COLO829 (cell line): ENCODE measurements at regions not wholly inside any gene's neighbourhood (a gene's known extent, or its start where the extent isn't known, plus 50 kb on each side); places are given as distances from the start of the nearest gene placed in this dataset.

Source experiments
- DNase-seq: peaks from one replicate; pipeline ENCODE4 v3.0.0; 2012; ENCODE audit warnings: low spot score

GRCh38 chr2:128578406-128579390, 260.0 kb upstream of the HS6ST1 start:
- no peak for DNase-seq

DNA sequence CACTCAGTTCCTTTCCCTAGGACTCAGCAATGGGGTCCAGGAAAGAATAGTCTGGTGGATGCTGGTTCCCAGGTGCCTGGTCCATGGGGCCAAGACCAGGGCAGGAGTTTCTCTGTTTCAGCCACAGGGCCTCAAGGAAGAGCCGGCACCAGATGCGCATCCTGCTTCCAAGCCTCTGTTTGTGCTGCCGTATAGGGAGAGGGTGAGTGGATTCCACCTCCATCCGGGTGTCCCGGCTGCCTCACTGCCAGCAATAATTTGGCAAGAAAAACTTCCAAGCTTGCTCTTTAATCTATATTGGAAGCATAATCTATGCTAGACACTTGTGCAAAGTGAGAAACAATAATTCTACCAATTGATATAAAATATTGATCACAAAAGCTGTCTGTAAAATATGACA, 261.2 kb upstream of the HS6ST1 start:
- no peak for DNase-seq

GRCh38 chr2:128580988-128581848, 262.6 kb upstream of the HS6ST1 start:
- DNase-seq = no peak

GRCh38 chr2:128581849-128582244, 263.2 kb upstream of the HS6ST1 start:
- no peak for DNase-seq

- DNase-seq = no peak
These were observed 265.7 kb upstream of the HS6ST1 start for GRCh38 chr2:128584296-128584890.

- DNase-seq = no peak
These were observed 267.0 kb upstream of the HS6ST1 start for GRCh38 chr2:128585706-128586105.

DNA sequence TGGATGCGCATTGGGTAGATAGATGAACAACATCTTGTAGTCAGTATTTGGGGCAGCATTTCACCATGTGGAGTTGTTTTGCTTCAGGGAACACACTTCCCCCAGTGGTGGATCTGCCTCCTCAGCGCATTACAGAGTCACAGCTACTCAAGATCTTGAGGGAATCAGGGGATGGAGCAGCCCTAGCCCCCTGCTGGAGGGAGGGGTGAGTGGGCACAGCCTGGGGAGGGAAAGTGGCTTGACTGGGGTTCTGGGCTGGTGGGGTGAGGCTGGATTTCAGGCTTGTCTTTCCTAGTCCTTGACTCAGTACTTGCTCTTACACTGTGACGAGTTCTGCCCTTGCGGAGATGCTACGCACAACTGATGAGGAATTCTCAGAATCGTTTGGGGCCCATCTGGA, 271.0 kb upstream of the HS6ST1 start:
- no peak for DNase-seq

DNA sequence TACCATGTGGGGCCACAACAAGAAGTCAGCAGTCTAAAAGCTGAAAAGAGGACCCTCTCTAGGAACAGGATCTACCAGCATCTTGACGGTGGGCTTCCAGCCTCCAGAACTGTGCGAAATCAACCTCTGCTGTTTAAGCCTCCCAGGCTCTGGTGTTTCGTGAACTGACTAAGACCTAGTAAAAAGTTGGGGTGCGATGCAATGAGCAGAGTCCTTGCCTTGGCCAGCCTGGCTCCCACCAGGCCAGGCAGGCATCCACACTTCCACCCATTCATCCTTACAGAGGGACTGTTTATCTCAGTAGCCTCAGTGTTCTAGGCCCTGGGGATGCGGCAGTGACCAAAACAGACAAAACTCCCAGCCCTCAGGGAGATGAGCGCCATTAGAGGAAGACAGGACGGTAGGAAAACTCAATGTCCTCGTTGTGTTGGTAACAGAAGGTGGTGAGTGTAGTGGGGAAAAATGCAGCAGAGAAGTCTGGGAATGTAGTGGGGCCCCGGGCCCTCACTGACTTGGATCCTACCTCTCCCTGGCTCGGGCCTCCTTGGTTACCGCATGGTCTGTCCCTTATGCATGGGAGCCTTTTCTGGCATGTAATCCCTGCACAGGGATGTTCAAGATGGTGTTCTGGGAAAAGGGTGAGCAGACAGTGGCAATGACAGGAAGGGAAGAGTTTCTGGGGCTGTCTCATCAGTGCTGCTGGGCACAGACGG, 271.8 kb upstream of the HS6ST1 start:
- DNase-seq = no peak

DNA sequence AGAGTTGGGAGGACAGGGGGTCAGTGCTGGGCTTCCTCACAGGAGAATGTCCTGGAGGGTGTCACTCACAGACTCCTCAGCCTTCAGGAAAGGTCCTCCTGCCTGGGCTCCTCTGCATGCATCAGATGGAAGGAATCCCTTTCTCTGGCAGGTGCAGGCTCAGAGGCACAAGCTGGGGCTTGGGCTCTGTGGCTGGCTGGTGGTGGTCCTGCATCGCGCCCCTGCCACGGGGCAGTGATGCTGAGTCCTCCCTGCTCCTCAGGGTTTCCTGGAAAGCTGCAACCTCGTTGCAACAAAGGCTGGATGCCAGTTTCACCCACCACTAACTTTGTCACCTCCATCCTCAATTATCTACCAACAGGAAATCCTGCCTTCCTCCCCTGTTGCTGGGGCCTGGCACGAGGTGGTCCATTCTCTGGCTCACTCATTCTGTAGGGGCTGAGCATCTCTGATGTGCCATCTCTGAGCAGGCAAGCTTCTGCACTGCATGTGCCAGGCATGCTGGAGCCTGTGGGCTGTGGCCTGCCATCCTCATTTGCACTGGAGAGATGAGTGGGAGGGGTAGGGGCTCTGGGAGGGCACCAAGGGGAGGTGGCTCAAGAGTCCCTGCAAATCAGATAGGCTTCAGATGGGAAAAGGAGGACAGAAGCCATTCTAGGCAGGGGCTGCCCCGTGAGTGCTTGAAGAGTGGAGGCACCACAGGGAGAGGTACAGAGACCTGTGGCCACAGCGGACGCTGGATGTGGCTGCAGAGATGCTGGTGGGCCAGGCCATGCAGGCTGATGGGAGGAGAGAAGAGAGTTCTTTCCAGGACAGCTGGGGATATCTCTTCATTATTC, 272.6 kb upstream of the HS6ST1 start:
- no peak for DNase-seq

- no peak for DNase-seq
These were observed 273.5 kb upstream of the HS6ST1 start for GRCh38 chr2:128591861-128592822.

- DNase-seq = no peak
These were observed 274.8 kb upstream of the HS6ST1 start for GRCh38 chr2:128593518-128593878.

GRCh38 chr2:128593879-128594650, 275.4 kb upstream of the HS6ST1 start:
- DNase-seq = no peak

DNA sequence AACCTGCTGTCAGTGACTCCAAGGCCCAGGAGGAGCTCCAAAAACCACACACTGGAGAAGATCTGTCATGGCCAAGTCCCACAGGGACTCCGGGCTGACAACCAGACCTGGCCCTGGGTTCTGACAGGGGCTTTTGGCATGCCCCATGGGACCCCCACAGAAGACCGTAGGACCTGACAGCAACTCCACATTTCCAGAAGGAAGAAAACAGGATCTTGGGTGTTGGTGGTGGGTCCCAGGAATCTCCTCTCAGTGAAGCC, 275.9 kb upstream of the HS6ST1 start:
- no peak for DNase-seq

DNA sequence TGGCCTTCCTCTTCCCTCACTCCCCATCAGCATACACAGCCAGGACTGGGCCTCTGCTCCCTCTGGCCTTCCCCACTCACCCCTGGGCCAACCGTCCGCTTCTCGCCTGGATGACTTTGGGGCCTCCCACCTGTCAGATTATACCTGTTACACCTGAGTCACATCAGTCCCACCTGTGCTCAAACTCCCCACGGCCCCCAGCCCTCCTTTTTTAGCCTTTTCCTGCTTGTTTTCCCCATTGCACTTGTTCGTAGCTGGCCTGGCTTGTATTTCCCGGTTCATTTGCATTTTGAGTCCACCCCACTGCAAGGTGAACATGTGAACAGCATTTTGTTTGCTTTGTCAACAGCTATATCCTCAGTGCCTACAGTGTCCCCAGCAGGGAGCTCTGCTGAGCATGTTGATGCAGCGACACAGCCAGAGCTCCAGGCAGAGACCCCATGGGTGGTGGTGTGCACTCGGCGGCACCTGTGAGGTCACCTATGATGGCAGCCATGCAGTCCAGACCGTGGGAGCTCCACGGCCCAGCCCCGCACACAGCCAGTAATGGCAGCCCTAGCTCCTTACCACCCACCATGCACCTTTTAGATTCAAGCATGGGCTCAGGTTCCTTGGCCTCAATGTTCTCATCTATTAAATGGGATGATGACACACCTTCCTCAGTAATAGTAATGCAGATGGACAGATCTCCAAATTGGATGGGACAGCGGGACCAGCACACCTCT, 276.4 kb upstream of the HS6ST1 start:
- no peak for DNase-seq

DNA sequence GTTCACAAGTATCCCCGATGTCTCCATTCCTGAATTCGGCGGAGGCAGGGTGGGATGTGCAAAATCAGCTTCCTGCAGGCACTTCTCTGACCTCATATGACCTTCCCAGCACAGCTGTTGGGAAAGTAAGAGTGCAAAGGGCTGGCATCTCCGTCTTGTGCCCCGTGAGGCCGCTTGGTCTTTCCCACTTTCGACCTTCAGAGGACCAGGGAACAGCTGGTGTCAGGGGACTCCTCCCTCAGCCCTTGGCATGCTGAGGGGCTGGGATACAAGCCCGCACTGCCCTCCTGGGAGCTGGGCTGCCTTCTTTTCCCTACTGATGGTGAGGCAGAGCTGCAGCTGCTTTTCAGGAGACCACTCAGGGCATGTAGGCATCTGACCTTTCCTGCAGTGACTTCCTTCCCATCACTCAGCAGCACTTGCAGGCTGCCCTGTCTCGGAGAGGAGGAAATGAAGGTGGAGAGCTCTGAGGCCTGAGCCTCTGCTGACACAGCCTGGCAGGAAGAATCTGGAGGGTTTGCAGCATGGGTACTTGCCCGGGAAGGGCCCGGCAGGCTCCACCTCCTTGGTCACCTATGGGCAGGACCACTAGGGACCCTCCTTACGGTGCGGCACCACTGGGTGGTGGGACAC, 277.2 kb upstream of the HS6ST1 start:
- DNase-seq = no peak

DNA sequence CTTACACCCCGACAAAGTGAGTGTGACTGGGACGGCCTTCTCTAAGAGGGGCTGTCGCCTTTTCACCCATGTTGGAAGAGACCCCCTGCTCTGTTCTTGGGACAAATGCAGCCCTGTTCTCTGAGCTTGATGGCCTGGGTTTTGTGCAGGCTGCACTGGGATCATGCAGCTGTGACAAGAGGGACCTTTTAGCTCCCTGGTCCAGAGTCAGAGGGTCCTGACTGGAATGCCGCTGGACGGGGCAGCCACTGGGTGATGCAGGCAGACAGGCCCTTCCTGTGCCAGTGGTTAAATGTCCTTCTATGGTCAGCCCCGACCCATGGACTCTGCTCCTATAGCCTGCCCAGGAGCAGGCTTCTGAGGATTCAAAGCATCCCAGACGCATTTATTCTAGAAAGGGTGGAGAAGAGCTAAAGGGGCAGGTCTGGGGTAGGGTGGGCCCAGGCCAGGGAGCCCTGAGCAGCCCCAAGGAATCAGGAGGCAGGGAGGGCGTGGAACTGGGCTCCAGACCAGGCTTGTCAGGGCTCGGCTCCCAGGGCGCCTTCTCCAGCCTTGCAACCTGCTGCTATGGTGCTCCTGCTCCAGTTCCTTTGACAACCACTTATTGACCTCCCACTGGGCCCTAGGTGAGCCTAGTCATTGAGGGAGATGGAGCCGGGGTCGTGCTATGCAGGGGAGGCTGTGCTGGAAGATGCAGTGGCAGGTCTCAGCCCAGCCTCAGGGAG, 277.9 kb upstream of the HS6ST1 start:
- no peak for DNase-seq

DNA sequence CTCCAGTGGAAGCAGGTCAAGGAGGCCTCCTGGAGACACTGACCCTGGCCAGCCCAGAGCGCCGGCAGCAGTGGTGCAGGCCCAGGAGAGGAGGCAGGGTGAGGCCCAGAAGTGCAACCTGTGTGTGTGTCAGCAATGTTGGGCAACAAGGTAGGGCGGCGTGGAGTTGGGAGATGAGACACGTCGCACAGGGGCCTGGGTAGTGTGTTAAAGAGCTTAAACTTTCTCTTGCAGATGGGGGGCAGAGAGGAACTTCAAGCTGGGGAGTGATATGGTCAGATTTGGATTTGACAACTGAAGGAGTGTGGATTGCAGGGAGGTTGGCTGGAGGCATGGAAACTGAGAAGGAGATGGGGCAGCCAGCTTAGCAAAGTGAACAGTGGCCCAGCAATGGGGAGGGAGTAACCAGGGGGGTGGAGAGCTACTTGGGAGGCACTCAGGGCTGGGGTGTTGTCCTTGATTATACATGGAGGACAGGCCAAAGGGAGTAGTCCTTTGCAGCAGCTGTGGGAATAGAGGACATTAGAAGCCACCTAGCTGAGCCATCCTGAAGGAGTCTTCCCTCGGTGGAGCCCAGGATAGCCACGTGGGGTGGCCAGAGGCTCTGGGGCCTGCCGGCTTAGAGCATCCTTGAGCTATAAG, 278.6 kb upstream of the HS6ST1 start:
- no peak for DNase-seq
